Mucosa of stomach (tissue), 1 donor: ENCODE measurements at regions not wholly inside any gene's neighbourhood (a gene's known extent, or its start where the extent isn't known, plus 50 kb on each side); places are given as distances from the start of the nearest gene placed in this dataset.

Source experiments
- H3K27me3 ChIP-seq: one replicate; pipeline ENCODE4 v1.7.0; 2013; ENCODE audit warnings: mild to moderate bottlenecking, low read length; ENCODE audit not compliant: control insufficient read depth, insufficient read depth
- H3K36me3 ChIP-seq: one replicate; pipeline ENCODE4 v1.7.0; 2013; ENCODE audit warnings: low read length; ENCODE audit not compliant: control insufficient read depth, insufficient read depth
- H3K4me1 ChIP-seq: one replicate; pipeline ENCODE4 v1.7.0; 2013; ENCODE audit warnings: mild to moderate bottlenecking, low read length; ENCODE audit not compliant: control insufficient read depth, insufficient read depth
- H3K4me3 ChIP-seq: one replicate; pipeline ENCODE4 v1.7.0; 2013; ENCODE audit warnings: low read length
- H3K9ac ChIP-seq: one replicate; pipeline ENCODE4 v1.7.0; 2013; ENCODE audit warnings: mild to moderate bottlenecking, low read length, moderate library complexity
- H3K9me3 ChIP-seq: one replicate; pipeline ENCODE4 v1.7.0; 2013; ENCODE audit warnings: mild to moderate bottlenecking, low read length, moderate library complexity; ENCODE audit not compliant: control insufficient read depth
- donor health status: Pancreatic carcinoma.

GRCh38 chr22:47996446-47996857 lies 1234.0 kb downstream of the TBC1D22A start:
- no peaks in the 10 kb centered on the region for H3K9me3 ChIP-seq
- no peaks in the 10 kb centered on the region for H3K4me1 ChIP-seq
- H3K4me3 ChIP-seq, result no peak overlapping the region
- no peaks in the 10 kb centered on the region for H3K36me3 ChIP-seq
- no peak overlapping the region for H3K9ac ChIP-seq
- H3K27me3 ChIP-seq, result no peaks in the 10 kb centered on the region

DNA sequence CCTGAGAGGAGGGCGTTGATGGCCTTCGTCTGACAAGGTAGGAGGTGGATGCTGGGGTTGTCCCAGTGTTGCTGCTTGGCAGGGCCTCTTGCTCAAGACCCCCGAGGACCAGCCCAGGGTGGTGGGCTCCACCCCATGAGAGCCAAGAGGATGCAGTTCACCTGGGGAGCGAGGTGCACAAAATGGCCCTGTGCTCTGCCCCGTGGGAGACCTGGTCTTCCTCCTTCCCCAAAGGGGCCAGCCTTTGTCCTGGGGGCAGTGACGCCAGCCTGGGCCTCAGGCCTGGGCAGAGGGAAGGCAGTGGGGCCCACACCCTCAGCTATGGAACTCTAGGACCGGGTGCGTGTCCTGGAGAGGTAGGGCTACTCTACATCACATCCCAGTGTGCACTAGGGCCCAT lies 1233.3 kb downstream of the TBC1D22A start:
- Histone ChIP-seq H3K4me1 (no peaks in the 10 kb centered on the region), H3K27me3 (no peaks in the 10 kb centered on the region), H3K4me3 (no peak overlapping the region), H3K36me3 (no peaks in the 10 kb centered on the region), H3K9me3 (no peaks in the 10 kb centered on the region), H3K9ac (no peak overlapping the region)

GRCh38 chr22:47995264-47995627 lies 1232.8 kb downstream of the TBC1D22A start:
- H3K4me3 ChIP-seq, result no peak overlapping the region
- no peaks in the 10 kb centered on the region for H3K27me3 ChIP-seq
- no peak overlapping the region for H3K9ac ChIP-seq
- no peaks in the 10 kb centered on the region for H3K36me3 ChIP-seq
- no peaks in the 10 kb centered on the region for H3K9me3 ChIP-seq
- no peaks in the 10 kb centered on the region for H3K4me1 ChIP-seq

DNA sequence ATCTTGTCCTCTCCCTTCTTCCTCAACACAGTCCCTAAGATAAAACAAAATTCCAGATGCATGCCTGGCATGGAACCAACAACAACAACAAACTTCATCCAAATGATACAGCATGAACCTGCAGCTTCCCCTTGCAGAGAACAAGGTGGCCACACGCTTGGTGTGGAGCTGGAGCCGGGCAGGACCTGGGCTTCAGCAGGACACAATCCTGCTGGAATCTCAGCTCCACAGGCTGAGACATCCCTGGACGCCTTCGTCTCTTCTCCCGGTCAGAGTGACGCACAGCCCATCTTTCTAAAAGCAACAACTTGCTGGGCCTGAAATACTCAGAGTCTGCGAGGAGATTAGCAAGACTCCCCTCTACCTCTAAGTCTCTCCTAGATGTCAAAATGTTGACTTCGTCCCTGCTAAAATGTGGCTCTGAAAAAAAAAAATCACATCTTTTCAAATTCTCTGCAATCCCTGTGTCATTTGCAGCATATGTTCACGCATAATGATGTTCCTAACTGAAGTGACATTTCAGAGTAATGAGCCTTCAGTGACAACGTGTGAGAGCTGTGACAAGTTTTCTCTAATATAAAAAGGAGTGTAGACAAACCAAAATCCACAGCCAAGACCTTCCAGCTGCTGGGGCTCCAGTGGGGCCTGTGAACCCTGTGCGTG lies 1232.3 kb downstream of the TBC1D22A start:
- Histone ChIP-seq H3K36me3 (no peaks in the 10 kb centered on the region), H3K4me1 (no peaks in the 10 kb centered on the region), H3K9ac (no peak overlapping the region), H3K9me3 (no peaks in the 10 kb centered on the region), H3K27me3 (no peaks in the 10 kb centered on the region), H3K4me3 (no peak overlapping the region)

DNA sequence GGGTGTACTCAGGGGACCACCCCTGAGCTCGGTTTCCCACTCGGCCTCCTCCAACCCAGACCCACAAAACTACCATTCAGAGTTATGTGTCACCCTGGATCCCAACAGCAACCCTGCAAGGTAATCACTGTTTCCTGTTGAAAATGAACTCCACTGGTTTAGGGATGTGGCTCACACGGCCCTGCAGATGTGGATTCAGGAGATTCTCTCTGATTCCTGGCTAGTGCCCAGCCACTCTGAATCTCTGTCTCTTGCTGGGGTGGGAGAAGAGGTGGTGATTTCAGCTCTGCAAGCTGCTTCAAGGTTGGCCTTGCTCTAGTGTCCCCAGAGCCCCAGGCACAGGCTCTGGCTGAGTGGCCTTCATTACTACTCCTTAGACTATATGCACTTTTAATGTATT lies 1231.6 kb downstream of the TBC1D22A start:
- Histone ChIP-seq H3K27me3 (no peaks in the 10 kb centered on the region), H3K4me1 (no peaks in the 10 kb centered on the region), H3K36me3 (no peaks in the 10 kb centered on the region), H3K4me3 (no peak overlapping the region), H3K9me3 (no peaks in the 10 kb centered on the region), H3K9ac (no peak overlapping the region)

- Histone ChIP-seq H3K9me3 (no peaks in the 10 kb centered on the region), H3K36me3 (no peaks in the 10 kb centered on the region), H3K4me3 (no peak overlapping the region), H3K4me1 (no peaks in the 10 kb centered on the region), H3K9ac (no peak overlapping the region), H3K27me3 (no peaks in the 10 kb centered on the region)
Measured at GRCh38 chr22:47990481-47990880, 1228.0 kb downstream of the TBC1D22A start.

GRCh38 chr22:47987885-47988515 lies 1225.5 kb downstream of the TBC1D22A start:
- Histone ChIP-seq H3K9me3 (no peaks in the 10 kb centered on the region), H3K27me3 (no peaks in the 10 kb centered on the region), H3K9ac (no peak overlapping the region)

DNA sequence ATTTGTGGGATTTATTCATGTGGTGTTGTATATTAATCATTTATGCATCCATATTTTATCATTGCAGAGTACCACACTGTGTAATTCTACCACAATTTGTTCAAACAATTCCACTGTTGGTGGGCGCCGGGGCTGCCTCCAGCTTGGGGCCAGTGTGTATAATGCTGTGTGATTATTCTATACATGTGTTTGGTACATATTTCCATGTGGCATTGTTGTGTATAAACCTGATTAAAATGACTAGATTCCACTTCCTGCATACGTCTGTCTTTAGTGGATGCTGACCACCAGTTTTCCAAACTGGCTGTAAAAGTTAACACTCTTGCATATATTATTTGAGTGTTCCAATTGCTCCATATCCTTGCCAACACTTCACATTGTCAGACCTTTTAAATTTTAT lies 1213.8 kb downstream of the TBC1D22A start:
- H3K36me3 ChIP-seq, result no peaks in the 10 kb centered on the region
- no peaks in the 10 kb centered on the region for H3K9me3 ChIP-seq
- no peak overlapping the region for H3K9ac ChIP-seq

More at GRCh38 chr22:47987885-47988515, 1225.5 kb downstream of the TBC1D22A start:
- no peaks in the 10 kb centered on the region for H3K36me3 ChIP-seq
- H3K4me3 ChIP-seq, result no peak overlapping the region
- H3K4me1 ChIP-seq, result no peaks in the 10 kb centered on the region

GRCh38 chr22:47967831-47968230 lies 1205.4 kb downstream of the TBC1D22A start:
- Histone ChIP-seq H3K36me3 (no peaks in the 10 kb centered on the region), H3K4me1 (no peaks in the 10 kb centered on the region), H3K9me3 (no peaks in the 10 kb centered on the region), H3K9ac (no peak overlapping the region), H3K4me3 (no peak overlapping the region), H3K27me3 (no peaks in the 10 kb centered on the region)

More for the DNA sequence above, 1213.8 kb downstream of the TBC1D22A start:
- no peak overlapping the region for H3K4me3 ChIP-seq
- H3K4me1 ChIP-seq, result no peaks in the 10 kb centered on the region
- no peaks in the 10 kb centered on the region for H3K27me3 ChIP-seq

DNA sequence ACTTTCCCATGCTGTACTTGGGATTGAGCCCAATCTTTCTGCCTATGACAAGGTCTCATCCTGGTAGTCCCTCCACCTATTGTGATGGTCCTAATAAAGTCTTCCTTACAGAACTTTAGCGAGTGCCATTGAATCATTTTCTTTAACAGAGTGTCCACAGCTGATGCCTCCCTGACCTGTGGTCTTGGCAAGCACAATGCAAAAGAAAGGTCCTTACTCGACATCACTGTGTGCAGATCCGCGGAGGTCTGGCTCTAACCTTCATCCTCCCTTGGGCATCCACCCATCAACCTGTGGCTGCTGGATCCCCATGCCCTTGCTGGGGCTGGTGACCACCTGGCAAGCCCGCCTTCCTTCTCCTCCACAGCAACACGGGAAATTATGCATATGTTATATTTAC lies 1203.9 kb downstream of the TBC1D22A start:
- Histone ChIP-seq H3K4me3 (no peak overlapping the region), H3K36me3 (no peaks in the 10 kb centered on the region), H3K27me3 (no peaks in the 10 kb centered on the region), H3K9ac (no peak overlapping the region), H3K9me3 (no peaks in the 10 kb centered on the region), H3K4me1 (no peaks in the 10 kb centered on the region)

GRCh38 chr22:47965896-47966295 lies 1203.4 kb downstream of the TBC1D22A start:
- Histone ChIP-seq H3K27me3 (no peaks in the 10 kb centered on the region), H3K4me1 (no peaks in the 10 kb centered on the region), H3K36me3 (no peaks in the 10 kb centered on the region), H3K9ac (no peak overlapping the region), H3K9me3 (no peaks in the 10 kb centered on the region), H3K4me3 (no peak overlapping the region)

GRCh38 chr22:47965066-47965465 lies 1202.6 kb downstream of the TBC1D22A start:
- Histone ChIP-seq H3K4me3 (no peak overlapping the region), H3K9ac (no peak overlapping the region), H3K27me3 (no peaks in the 10 kb centered on the region), H3K9me3 (no peaks in the 10 kb centered on the region), H3K36me3 (no peaks in the 10 kb centered on the region), H3K4me1 (no peaks in the 10 kb centered on the region)
